Stomach (tissue), 8 donors: ENCODE measurements at regions not wholly inside any gene's neighbourhood (a gene's known extent, or its start where the extent isn't known, plus 50 kb on each side); places are given as distances from the start of the nearest gene placed in this dataset.

Source experiments
- DNase-seq, 2 donors: peaks; one replicate each; pipeline versions ENCODE4 v3.0.0 to v3.0.0-alpha.2; 2013 to 2019
- H3K27ac ChIP-seq, 5 donors: fragments of 200-600 bp in 4 of 5; sonication (generic) in 4 of 5; one replicate each; pipeline ENCODE4 v1.5.1; 2013 to 2019; ENCODE audit warnings: mild to moderate bottlenecking in 1 of 5, moderate library complexity in 1 of 5
- H3K27me3 ChIP-seq, 3 donors: fragments of 200-600 bp; sonication (generic); one replicate each; pipeline ENCODE4 v1.5.1; 2017 to 2019; ENCODE audit warnings: mixed run types in 1 of 3
- H3K36me3 ChIP-seq, 4 donors: fragments of 200-600 bp; sonication (generic); 1 replicate in 3 of 4; 2 replicates in 1 of 4; pipeline ENCODE4 v1.5.1; 2016 to 2019
- H3K4me1 ChIP-seq, 4 donors: fragments of 200-600 bp; sonication (generic); one replicate each; pipeline ENCODE4 v1.5.1; 2016 to 2019
- H3K4me3 ChIP-seq, 4 donors: fragments of 200-600 bp; sonication (generic) in 3 of 4; one replicate each; pipeline ENCODE4 v1.5.1; 2016 to 2019; ENCODE audit warnings: mild to moderate bottlenecking in 1 of 4
- H3K9me3 ChIP-seq, 4 donors: fragments of 200-600 bp; sonication (generic); one replicate each; pipeline ENCODE4 v1.5.1; 2016 to 2019
- CTCF ChIP-seq, 7 experiments: fragments of 450-650 bp in 4 of 7; fragments of 200-600 bp in 3 of 7; sonication (generic) in 3 of 7; IDR thresholded peaks; one replicate each; pipeline ENCODE4 v1.5.1; 2016 to 2019; ENCODE audit warnings: antibody characterized with exemption in 7 of 7, control low read depth in 2 of 7, mild to moderate bottlenecking in 1 of 7
- EP300 ChIP-seq: sonication (generic); formaldehyde crosslinking; IDR thresholded peaks from one replicate; pipeline ENCODE4 v1.6.1; 2017; ENCODE audit warnings: antibody characterized with exemption
- POLR2A ChIP-seq, 4 donors: fragments of 450-650 bp; IDR thresholded peaks; one replicate each; pipeline ENCODE4 v1.6.1; 2016; ENCODE audit warnings: antibody characterized with exemption in 4 of 4, control low read depth in 2 of 4, mild to moderate bottlenecking in 1 of 4, moderate library complexity in 1 of 4
- POLR2AphosphoS5 ChIP-seq, 3 donors: sonication (generic); formaldehyde crosslinking; IDR thresholded peaks; one replicate each; pipeline ENCODE4 v1.6.1; 2016; ENCODE audit warnings: antibody characterized with exemption in 3 of 3
- WGBS, 5 donors: extraction: QIAGEN DNeasy Blood & Tissue Kit in 3 of 5; methylation state at CpG; one replicate each; pipeline versions ENCODE4 v1.1.5 to v1.1.7; 2013 to 2018; 5-methylcytosine and 5-hydroxymethylcytosine counted together
- intact Hi-C: fragments of 100-400 bp; cut with DNase I; formaldehyde crosslinking; loops from one replicate; pipeline ENCODE4 v1.15.1; 2023; ENCODE audit warnings: low total_unique reads
- donor health status: healthy with polysubstance abuse.
- donor health status: Bipolar disorder and iron deficiency.
- donor health status: healthy.

- WGBS, 5 donors = 81 to 90% (median 86%) methylated on average over 2 of the region's 2 CpGs
Measured at GRCh38 chr6:27112974-27113373, 134.5 kb upstream of the PRSS16 start.

GRCh38 chr6:27119329-27119728 is 128.2 kb upstream of the PRSS16 start:
- Histone ChIP-seq H3K27me3 (no peaks in the 10 kb centered on the region), H3K4me3 (no peak overlapping the region), H3K27ac (no peak overlapping the region), H3K4me1 (no peaks in the 10 kb centered on the region), H3K9me3 (no peaks in the 10 kb centered on the region), H3K36me3 (no peaks in the 10 kb centered on the region)
- WGBS, 5 donors = 44 to 73% (median 66%) methylated on average over 1 of the region's 1 CpG
- TF ChIP-seq POLR2AphosphoS5 (IDR thresholded peaks at IDR 0.05) (no peak), EP300 (no peak), CTCF (IDR thresholded peaks at IDR 0.05) (no peak), POLR2A (IDR thresholded peaks at IDR 0.05) (no peak)
- DNase-seq = no peak
- intact Hi-C loops = no loop called here

More at GRCh38 chr6:27112974-27113373, 134.5 kb upstream of the PRSS16 start:
- TF ChIP-seq CTCF (IDR thresholded peaks at IDR 0.05) (no peak), POLR2A (IDR thresholded peaks at IDR 0.05) (no peak), EP300 (no peak), POLR2AphosphoS5 (IDR thresholded peaks at IDR 0.05) (no peak)
- no peak overlapping the region for H3K4me3 ChIP-seq
- peaks cover 0 to 6% (median 0%) of the 10 kb centered on the region in 3 donors for H3K27me3 ChIP-seq
- intact Hi-C loops = no loop called here
- DNase-seq = no peak
- no peaks in the 10 kb centered on the region for H3K9me3 ChIP-seq
- no peaks in the 10 kb centered on the region for H3K4me1 ChIP-seq
- no peaks in the 10 kb centered on the region for H3K36me3 ChIP-seq
- no peak overlapping the region for H3K27ac ChIP-seq

- H3K9me3 ChIP-seq = no peaks in the 10 kb centered on the region
- WGBS, 5 donors = 68 to 96% (median 88%) methylated on average over 2 of the region's 2 CpGs
- intact Hi-C loops = no loop called here
- no peaks in the 10 kb centered on the region for H3K27me3 ChIP-seq
- TF ChIP-seq POLR2AphosphoS5 (IDR thresholded peaks at IDR 0.05) = no peak
- no peak for TF ChIP-seq POLR2A (IDR thresholded peaks at IDR 0.05)
- no peak for TF ChIP-seq EP300
- TF ChIP-seq CTCF (IDR thresholded peaks at IDR 0.05) = no peak
- no peaks in the 10 kb centered on the region for H3K4me1 ChIP-seq
- H3K36me3 ChIP-seq = no peaks in the 10 kb centered on the region
- H3K4me3 ChIP-seq = no peak overlapping the region
- no peak for DNase-seq
- H3K27ac ChIP-seq = no peak overlapping the region
Measured at GRCh38 chr6:27119761-27120160, 127.7 kb upstream of the PRSS16 start.

- 89 to 97% (median 93%) methylated on average over 2 of the region's 2 CpGs for WGBS, 5 donors
- H3K27me3 ChIP-seq = no peaks in the 10 kb centered on the region
- H3K4me3 ChIP-seq = no peak overlapping the region
- peaks cover 0 to 2% (median under 1%) of the 10 kb centered on the region in 4 donors for H3K4me1 ChIP-seq
- H3K36me3 ChIP-seq = no peaks in the 10 kb centered on the region
- no peak for DNase-seq
- H3K9me3 ChIP-seq = no peaks in the 10 kb centered on the region
- TF ChIP-seq EP300 (no peak), POLR2A (IDR thresholded peaks at IDR 0.05) (no peak), POLR2AphosphoS5 (IDR thresholded peaks at IDR 0.05) (no peak), CTCF (IDR thresholded peaks at IDR 0.05) (no peak)
- intact Hi-C loops = no loop called here
- no peak overlapping the region for H3K27ac ChIP-seq
Measured at GRCh38 chr6:27121640-27122039, 125.9 kb upstream of the PRSS16 start.
